ENCODE measurements at regions not wholly inside any gene's neighbourhood (a gene's known extent, or its start where the extent isn't known, plus 50 kb on each side); places are given as distances from the start of the nearest gene placed in this dataset.
"Not testable (repeated sequence)": the region's sequence is repeated elsewhere in the genome, so short reads cannot be mapped to it uniquely, and the experiment has no call there.

- DNase-seq (ENCODE audit: low read depth) = no peak
- Histone ChIP-seq H3K27me3 (ENCODE audit: control insufficient read depth, insufficient read depth, low read length) (no peaks in the 10 kb centered on the region), H3K36me3 (ENCODE audit: control insufficient read depth, insufficient read depth, low read length) (no peaks in the 10 kb centered on the region), H3K4me3 (ENCODE audit: low read depth, low read length) (no peak overlapping the region)
- TF ChIP-seq CTCF (IDR thresholded peaks at IDR 0.05; ENCODE audit: insufficient read depth, low read length, poor library complexity, severe bottlenecking) = no peak
These were observed 155.6 kb upstream of the TMEM132C start for GRCh38 chr12:128111333-128111732.

GRCh38 chr12:128111951-128112350 is 155.0 kb upstream of the TMEM132C start:
- Histone ChIP-seq H3K4me3 (ENCODE audit: low read depth, low read length) (no peak overlapping the region), H3K27me3 (ENCODE audit: control insufficient read depth, insufficient read depth, low read length) (no peaks in the 10 kb centered on the region), H3K36me3 (ENCODE audit: control insufficient read depth, insufficient read depth, low read length) (no peaks in the 10 kb centered on the region)
- no peak for TF ChIP-seq CTCF (IDR thresholded peaks at IDR 0.05; ENCODE audit: insufficient read depth, low read length, poor library complexity, severe bottlenecking)
- no peak for DNase-seq (ENCODE audit: low read depth)

GRCh38 chr12:128113250-128113649 is 153.7 kb upstream of the TMEM132C start:
- not testable (repeated sequence) for DNase-seq (ENCODE audit: low read depth); H3K4me3 ChIP-seq (ENCODE audit: low read depth, low read length); H3K36me3 ChIP-seq (ENCODE audit: control insufficient read depth, insufficient read depth, low read length); H3K27me3 ChIP-seq (ENCODE audit: control insufficient read depth, insufficient read depth, low read length)

GRCh38 chr12:128114485-128114884 is 152.5 kb upstream of the TMEM132C start:
- TF ChIP-seq CTCF (IDR thresholded peaks at IDR 0.05; ENCODE audit: insufficient read depth, low read length, poor library complexity, severe bottlenecking) = no peak
- H3K4me3 ChIP-seq (ENCODE audit: low read depth, low read length) = no peak overlapping the region
- H3K27me3 ChIP-seq (ENCODE audit: control insufficient read depth, insufficient read depth, low read length) = no peaks in the 10 kb centered on the region
- DNase-seq (ENCODE audit: low read depth) = no peak
- H3K36me3 ChIP-seq (ENCODE audit: control insufficient read depth, insufficient read depth, low read length) = no peaks in the 10 kb centered on the region

GRCh38 chr12:128116537-128116936 is 150.4 kb upstream of the TMEM132C start:
- DNase-seq (ENCODE audit: low read depth) = no peak
- Histone ChIP-seq H3K4me3 (ENCODE audit: low read depth, low read length) (no peak overlapping the region), H3K36me3 (ENCODE audit: control insufficient read depth, insufficient read depth, low read length) (no peaks in the 10 kb centered on the region), H3K27me3 (ENCODE audit: control insufficient read depth, insufficient read depth, low read length) (no peaks in the 10 kb centered on the region)
- no peak for TF ChIP-seq CTCF (IDR thresholded peaks at IDR 0.05; ENCODE audit: insufficient read depth, low read length, poor library complexity, severe bottlenecking)

GRCh38 chr12:128120035-128120434 is 146.9 kb upstream of the TMEM132C start:
- Histone ChIP-seq H3K36me3 (ENCODE audit: control insufficient read depth, insufficient read depth, low read length) (no peaks in the 10 kb centered on the region), H3K4me3 (ENCODE audit: low read depth, low read length) (no peak overlapping the region), H3K27me3 (ENCODE audit: control insufficient read depth, insufficient read depth, low read length) (no peaks in the 10 kb centered on the region)
- no peak for DNase-seq (ENCODE audit: low read depth)
- no peak for TF ChIP-seq CTCF (IDR thresholded peaks at IDR 0.05; ENCODE audit: insufficient read depth, low read length, poor library complexity, severe bottlenecking)
